HCT116 (cell line): ENCODE measurements at regions not wholly inside any gene's neighbourhood (a gene's known extent, or its start where the extent isn't known, plus 50 kb on each side); places are given as distances from the start of the nearest gene placed in this dataset.

Experiments
- ATAC-seq: fragments of 200-7000 bp; cut with Tn5 transposase; 2 replicates; pipeline ENCODE4 v1.9.1; 2020; ENCODE audit warnings: mild to moderate bottlenecking, moderate library complexity
- BruUV-seq: library from RNA; stranded (reverse); fragments of 400-500 nt; replicated peaks from 2 replicates; lab custom pipeline; 2021; lab: Mats Ljungman, UMichigan
- CTCF ChIA-PET: fragments of 300-600 bp; sonication (Branson Sonifier 250); formaldehyde crosslinking; loops from one replicate; lab custom pipeline; 2021; ENCODE audit warnings: antibody characterized with exemption; lab: Charles Lee
- POLR2A ChIA-PET: fragments of 300-600, 350-600 bp; sonication (Branson Sonifier 250); formaldehyde crosslinking; loops from one replicate; lab custom pipeline; 2021; ENCODE audit warnings: antibody characterized with exemption; lab: Charles Lee
- RAD21 ChIA-PET, 2 experiments: fragments of 300-600 bp; sonication (Branson Sonifier 250); formaldehyde crosslinking; loops; one replicate each; lab custom pipeline; 2023; ENCODE audit warnings: low total read pairs in 2 of 2; ENCODE audit not compliant: uncharacterized antibody in 2 of 2, unreplicated experiment in 2 of 2, low non-redundant PET in 1 of 2; lab: Charles Lee
- DNase-seq: peaks from one replicate; pipeline ENCODE4 v3.0.0-alpha.2; 2010; ENCODE audit warnings: low read depth, low spot score
- H2AFZ ChIP-seq: fragments of 200-600 bp; shearing (Covaris generic), sonication (generic); 2 replicates; pipeline ENCODE4 v1.6.1; 2017; ENCODE audit warnings: low read depth, mixed run types, mixed read lengths, antibody characterized with exemption, low read length; ENCODE audit not compliant: poor library complexity, severe bottlenecking
- H3K27ac ChIP-seq: 2 replicates; pipeline ENCODE4 v1.5.1; 2012; ENCODE audit warnings: low read depth, low read length
- H3K27me3 ChIP-seq: fragments of 200-600 bp; sonication (generic); 2 replicates; pipeline ENCODE4 v1.6.1; 2016; ENCODE audit warnings: mixed run types, low read length, mixed read lengths; ENCODE audit not compliant: insufficient read depth
- H3K36me3 ChIP-seq, 2 experiments: fragments of 200-500 bp in 1 of 2; fragments of 200-600 bp in 1 of 2; sonication (Bioruptor generic) in 1 of 2; sonication (generic) in 1 of 2; 2 replicates each; pipeline versions ENCODE4 v1.5.1 to v1.6.1; 2014 to 2016; ENCODE audit warnings: low read length in 2 of 2, inconsistent platforms in 1 of 2, mixed read lengths in 1 of 2, mixed run types in 1 of 2; ENCODE audit not compliant: insufficient read depth in 2 of 2, control insufficient read depth in 1 of 2
- H3K4me1 ChIP-seq, 2 experiments: fragments of 200-600 bp in 1 of 2; sonication (generic) in 1 of 2; 2 replicates each; pipeline versions ENCODE4 v1.5.1 to v1.6.1; 2012 to 2017; ENCODE audit warnings: low read length in 2 of 2, inconsistent platforms in 1 of 2, mild to moderate bottlenecking in 1 of 2, mixed read lengths in 1 of 2, mixed run types in 1 of 2, moderate library complexity in 1 of 2; ENCODE audit not compliant: insufficient read depth in 2 of 2, control insufficient read depth in 1 of 2
- H3K4me2 ChIP-seq: fragments of 200-600 bp; sonication (generic); 2 replicates; pipeline ENCODE4 v1.6.1; 2017; ENCODE audit warnings: mixed run types, low read length, mixed read lengths
- H3K4me3 ChIP-seq, 2 experiments: fragments of 200-600 bp in 1 of 2; sonication (generic) in 1 of 2; replicated peaks in 1 of 2; 2 replicates each; pipeline ENCODE4 v1.5.1; 2011 to 2016; ENCODE audit warnings: low read length in 2 of 2, control low read depth in 1 of 2, low read depth in 1 of 2, mild to moderate bottlenecking in 1 of 2, mixed read lengths in 1 of 2, mixed run types in 1 of 2
- H3K79me2 ChIP-seq: fragments of 200-600 bp; sonication (generic); 2 replicates; pipeline ENCODE4 v1.6.1; 2017; ENCODE audit warnings: mild to moderate bottlenecking, mixed run types, low read length, moderate library complexity, mixed read lengths; ENCODE audit not compliant: insufficient read depth
- H3K9ac ChIP-seq: fragments of 200-600 bp; sonication (generic); 2 replicates; pipeline ENCODE4 v1.6.1; 2016; ENCODE audit warnings: low read length, mixed read lengths
- H3K9me2 ChIP-seq: fragments of 200-600 bp; sonication (generic), shearing (Covaris generic); 2 replicates; pipeline ENCODE4 v1.6.1; 2017; ENCODE audit warnings: mixed run types, mild to moderate bottlenecking, moderate library complexity; ENCODE audit not compliant: insufficient read depth
- H3K9me3 ChIP-seq, 2 experiments: fragments of 200-500 bp in 1 of 2; fragments of 200-600 bp in 1 of 2; sonication (Bioruptor generic) in 1 of 2; sonication (generic) in 1 of 2; 2 replicates each; pipeline ENCODE4 v1.6.1; 2014 to 2017; ENCODE audit warnings: low read length in 2 of 2, mixed read lengths in 2 of 2, inconsistent platforms in 1 of 2, low read depth in 1 of 2, mild to moderate bottlenecking in 1 of 2, mixed run types in 1 of 2, moderate library complexity in 1 of 2; ENCODE audit not compliant: control insufficient read depth in 1 of 2, insufficient read depth in 1 of 2
- H4K20me1 ChIP-seq: fragments of 200-600 bp; sonication (generic), shearing (Covaris generic); 2 replicates; pipeline ENCODE4 v1.6.1; 2017; ENCODE audit warnings: mixed run types, mild to moderate bottlenecking, moderate library complexity; ENCODE audit not compliant: insufficient read depth
- CBX3 ChIP-seq: IDR thresholded peaks from 2 replicates; pipeline ENCODE4 v1.6.1; 2012; ENCODE audit warnings: low read depth
- EGR1 ChIP-seq: IDR thresholded peaks from 2 replicates; pipeline ENCODE4 v1.6.1; 2012; ENCODE audit warnings: low read depth
- ELF1 ChIP-seq: IDR thresholded peaks from 2 replicates; pipeline ENCODE4 v1.6.1; 2012; ENCODE audit warnings: low read depth, borderline replicate concordance
- EZH2 ChIP-seq: fragments of 200-600 bp; sonication (generic); IDR thresholded peaks from 2 replicates; pipeline ENCODE4 v1.6.1; 2017; ENCODE audit warnings: antibody characterized with exemption, mixed run types
- EZH2phosphoT487 ChIP-seq: fragments of 200-600 bp; IDR thresholded peaks from 2 replicates; pipeline ENCODE4 v1.6.1; 2018; ENCODE audit warnings: antibody characterized with exemption, borderline replicate concordance
- JUND ChIP-seq: IDR thresholded peaks from 2 replicates; pipeline ENCODE4 v1.6.1; 2012
- RAD21 ChIP-seq: IDR thresholded peaks from 2 replicates; pipeline ENCODE4 v1.6.1; 2012; ENCODE audit warnings: low read depth, mild to moderate bottlenecking
- YY1 ChIP-seq: IDR thresholded peaks from 2 replicates; pipeline ENCODE4 v1.6.1; 2011; ENCODE audit warnings: low read length, low read depth, moderate library complexity, mild to moderate bottlenecking; ENCODE audit not compliant: insufficient replicate concordance; ENCODE audit errors: extremely low read depth
- ZFX ChIP-seq: fragments of 450-650 bp; IDR thresholded peaks from 2 replicates; pipeline ENCODE4 v1.6.1; 2017
- ZNF274 ChIP-seq: fragments of 200-500 bp; sonication (Bioruptor generic); IDR thresholded peaks from 2 replicates; pipeline ENCODE4 v1.6.1; 2014; ENCODE audit warnings: mild to moderate bottlenecking, low read depth, low read length, inconsistent platforms
- intact Hi-C: fragments of 100-400 bp; cut with micrococcal nuclease; formaldehyde crosslinking; loops from 2 replicates; pipeline ENCODE4 v1.10.0; 2022
- TF ChIP-seq, protein P1 (sequence below), 3 experiments: fragments of 200-600 bp in 1 of 3; sonication (generic) in 1 of 3; IDR thresholded peaks in 2 of 3; conservative IDR thresholded peaks in 1 of 3; 2 replicates each; pipeline ENCODE4 v1.5.1; 2012 to 2017; ENCODE audit warnings: low read depth in 2 of 3, low read length in 2 of 3, antibody characterized with exemption in 1 of 3, borderline replicate concordance in 1 of 3, control low read depth in 1 of 3, mild to moderate bottlenecking in 1 of 3, mixed read lengths in 1 of 3, mixed run types in 1 of 3, moderate library complexity in 1 of 3; ENCODE audit not compliant: insufficient read depth in 1 of 3
- TF ChIP-seq, protein P2 (sequence below): IDR thresholded peaks from 2 replicates; pipeline ENCODE4 v1.6.1; 2012
- TF ChIP-seq, protein P3 (sequence below): IDR thresholded peaks from 2 replicates; pipeline ENCODE4 v1.6.1; 2012
- TF ChIP-seq, protein P4 (sequence below): IDR thresholded peaks from 2 replicates; pipeline ENCODE4 v1.6.1; 2011; ENCODE audit warnings: mild to moderate bottlenecking, low read length, moderate library complexity; ENCODE audit not compliant: insufficient replicate concordance; ENCODE audit errors: extremely low read depth

DNA sequence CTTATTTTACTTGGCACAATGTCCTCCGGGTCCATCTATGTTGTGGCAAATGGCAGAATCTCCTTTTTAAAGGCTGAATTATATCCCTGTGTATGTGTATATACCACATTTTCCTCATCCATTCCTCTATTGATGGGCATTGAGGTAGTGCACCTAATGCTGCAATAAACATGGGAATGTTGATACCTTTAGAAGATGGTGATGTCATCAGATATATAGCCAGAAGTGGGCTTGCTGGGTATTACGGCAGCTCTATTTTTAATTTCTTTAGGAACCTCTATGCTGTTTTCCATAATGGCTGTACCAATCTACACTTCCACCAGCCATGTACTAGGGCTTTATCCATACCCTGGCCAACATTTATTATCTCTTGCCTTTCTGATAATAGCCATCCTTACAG, 315.7 kb downstream of the FOXA2 start (continued):
- TF ChIP-seq, protein P1, sequence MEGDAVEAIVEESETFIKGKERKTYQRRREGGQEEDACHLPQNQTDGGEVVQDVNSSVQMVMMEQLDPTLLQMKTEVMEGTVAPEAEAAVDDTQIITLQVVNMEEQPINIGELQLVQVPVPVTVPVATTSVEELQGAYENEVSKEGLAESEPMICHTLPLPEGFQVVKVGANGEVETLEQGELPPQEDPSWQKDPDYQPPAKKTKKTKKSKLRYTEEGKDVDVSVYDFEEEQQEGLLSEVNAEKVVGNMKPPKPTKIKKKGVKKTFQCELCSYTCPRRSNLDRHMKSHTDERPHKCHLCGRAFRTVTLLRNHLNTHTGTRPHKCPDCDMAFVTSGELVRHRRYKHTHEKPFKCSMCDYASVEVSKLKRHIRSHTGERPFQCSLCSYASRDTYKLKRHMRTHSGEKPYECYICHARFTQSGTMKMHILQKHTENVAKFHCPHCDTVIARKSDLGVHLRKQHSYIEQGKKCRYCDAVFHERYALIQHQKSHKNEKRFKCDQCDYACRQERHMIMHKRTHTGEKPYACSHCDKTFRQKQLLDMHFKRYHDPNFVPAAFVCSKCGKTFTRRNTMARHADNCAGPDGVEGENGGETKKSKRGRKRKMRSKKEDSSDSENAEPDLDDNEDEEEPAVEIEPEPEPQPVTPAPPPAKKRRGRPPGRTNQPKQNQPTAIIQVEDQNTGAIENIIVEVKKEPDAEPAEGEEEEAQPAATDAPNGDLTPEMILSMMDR (IDR thresholded peaks at IDR 0.05 in 2 of 3, conservative IDR thresholded peaks at IDR 0.05 in 1 of 3; ENCODE audit: borderline replicate concordance in 1 of 3, insufficient read depth in 1 of 3, low read depth in 2 of 3, low read length in 2 of 3) = no peak
- TF ChIP-seq JUND (no peak), ZFX (no peak)
- TF ChIP-seq, protein P2, sequence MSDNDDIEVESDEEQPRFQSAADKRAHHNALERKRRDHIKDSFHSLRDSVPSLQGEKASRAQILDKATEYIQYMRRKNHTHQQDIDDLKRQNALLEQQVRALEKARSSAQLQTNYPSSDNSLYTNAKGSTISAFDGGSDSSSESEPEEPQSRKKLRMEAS = no peak
- TF ChIP-seq, protein P3, sequence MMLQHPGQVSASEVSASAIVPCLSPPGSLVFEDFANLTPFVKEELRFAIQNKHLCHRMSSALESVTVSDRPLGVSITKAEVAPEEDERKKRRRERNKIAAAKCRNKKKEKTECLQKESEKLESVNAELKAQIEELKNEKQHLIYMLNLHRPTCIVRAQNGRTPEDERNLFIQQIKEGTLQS = no peak

DNA sequence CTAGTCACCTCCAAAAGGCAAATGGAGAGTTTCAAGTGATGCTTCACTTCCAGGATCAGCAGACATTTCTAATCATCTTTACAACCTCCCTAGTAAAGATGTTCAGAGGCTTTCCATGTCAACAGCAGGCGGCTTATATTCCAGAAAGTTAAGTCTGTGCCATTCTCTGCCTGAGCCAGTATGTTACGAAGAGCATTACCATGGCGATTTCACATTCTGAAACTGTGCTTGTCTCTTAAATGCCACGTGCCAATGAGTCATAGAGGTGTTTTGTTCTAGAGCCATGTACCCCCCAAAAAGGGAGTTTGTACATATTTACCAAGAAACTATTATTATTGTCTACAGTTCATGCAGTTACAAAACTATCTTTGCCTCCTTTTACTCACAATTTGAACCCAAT, 319.5 kb downstream of the FOXA2 start:
- Histone ChIP-seq H3K4me3 (no peak overlapping the region), H3K79me2 (no peaks in the 10 kb centered on the region), H4K20me1 (no peaks in the 10 kb centered on the region), H3K4me1 (no peaks in the 10 kb centered on the region), H3K27me3 (peaks cover 12% of the 10 kb centered on the region), H3K27ac (no peak overlapping the region), H3K9me3 (no peaks in the 10 kb centered on the region), H3K9me2 (no peaks in the 10 kb centered on the region), H3K4me2 (no peak overlapping the region), H3K9ac (no peak overlapping the region), H2AFZ (no peak overlapping the region), H3K36me3 (no peaks in the 10 kb centered on the region)
- RAD21 ChIA-PET = no interaction called here
- POLR2A ChIA-PET = no interaction called here
- intact Hi-C loops = no loop called here
- DNase-seq = no peak
- ATAC-seq = no peak
- no TSS peak for BruUV-seq
- CTCF ChIA-PET = no interaction called here
- TF ChIP-seq, protein P2 = no peak
- TF ChIP-seq, protein P4, sequence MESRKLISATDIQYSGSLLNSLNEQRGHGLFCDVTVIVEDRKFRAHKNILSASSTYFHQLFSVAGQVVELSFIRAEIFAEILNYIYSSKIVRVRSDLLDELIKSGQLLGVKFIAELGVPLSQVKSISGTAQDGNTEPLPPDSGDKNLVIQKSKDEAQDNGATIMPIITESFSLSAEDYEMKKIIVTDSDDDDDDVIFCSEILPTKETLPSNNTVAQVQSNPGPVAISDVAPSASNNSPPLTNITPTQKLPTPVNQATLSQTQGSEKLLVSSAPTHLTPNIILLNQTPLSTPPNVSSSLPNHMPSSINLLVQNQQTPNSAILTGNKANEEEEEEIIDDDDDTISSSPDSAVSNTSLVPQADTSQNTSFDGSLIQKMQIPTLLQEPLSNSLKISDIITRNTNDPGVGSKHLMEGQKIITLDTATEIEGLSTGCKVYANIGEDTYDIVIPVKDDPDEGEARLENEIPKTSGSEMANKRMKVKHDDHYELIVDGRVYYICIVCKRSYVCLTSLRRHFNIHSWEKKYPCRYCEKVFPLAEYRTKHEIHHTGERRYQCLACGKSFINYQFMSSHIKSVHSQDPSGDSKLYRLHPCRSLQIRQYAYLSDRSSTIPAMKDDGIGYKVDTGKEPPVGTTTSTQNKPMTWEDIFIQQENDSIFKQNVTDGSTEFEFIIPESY = no peak
- TF ChIP-seq RAD21 (no peak), YY1 (no peak), EGR1 (no peak), JUND (no peak), CBX3 (no peak), ZNF274 (no peak), ZFX (no peak), ELF1 (no peak), EZH2 (no peak), EZH2phosphoT487 (no peak)
- TF ChIP-seq, protein P1 (IDR thresholded peaks at IDR 0.05 in 2 of 3, conservative IDR thresholded peaks at IDR 0.05 in 1 of 3; ENCODE audit: borderline replicate concordance in 1 of 3, insufficient read depth in 1 of 3, low read depth in 2 of 3, low read length in 2 of 3) = no peak
